Esophagus muscularis mucosa (tissue), 4 donors: ENCODE measurements at regions not wholly inside any gene's neighbourhood (a gene's known extent, or its start where the extent isn't known, plus 50 kb on each side); places are given as distances from the start of the nearest gene placed in this dataset.
"Not testable (repeated sequence)": the region's sequence is repeated elsewhere in the genome, so short reads cannot be mapped to it uniquely, and the experiment has no call there.

Experiments used
- DNase-seq: peaks from one replicate; pipeline ENCODE4 v3.0.0-alpha.2; 2017; ENCODE audit errors: extremely low spot score
- H3K27ac ChIP-seq, 4 donors: fragments of 200-600 bp; sonication (generic); replicated peaks in 1 of 4; 1 replicate in 3 of 4; 2 replicates in 1 of 4; pipeline ENCODE4 v1.5.1; 2016 to 2019; ENCODE audit warnings: mild to moderate bottlenecking in 1 of 4
- H3K27me3 ChIP-seq, 4 donors: fragments of 200-600 bp; sonication (generic); one replicate each; pipeline versions ENCODE4 v1.5.1 to v1.6.0; 2016 to 2019
- H3K36me3 ChIP-seq, 4 donors: fragments of 200-600 bp; sonication (generic); one replicate each; pipeline ENCODE4 v1.5.1; 2016 to 2019
- H3K4me1 ChIP-seq, 4 donors: fragments of 200-600 bp; sonication (generic); one replicate each; pipeline ENCODE4 v1.5.1; 2016 to 2019
- H3K4me3 ChIP-seq, 4 donors: fragments of 200-600 bp; sonication (generic); 1 replicate in 2 of 4; 2 replicates in 2 of 4; pipeline ENCODE4 v1.5.1; 2016 to 2019; ENCODE audit warnings: mild to moderate bottlenecking in 4 of 4, moderate library complexity in 1 of 4
- H3K9me3 ChIP-seq, 4 donors: fragments of 200-600 bp; sonication (generic); 1 replicate in 3 of 4; 2 replicates in 1 of 4; pipeline ENCODE4 v1.5.1; 2016 to 2019
- CTCF ChIP-seq, 3 experiments: fragments of 200-600 bp in 2 of 3; fragments of 450-650 bp in 1 of 3; sonication (generic) in 2 of 3; IDR thresholded peaks; one replicate each; pipeline ENCODE4 v1.5.1; 2017 to 2019; ENCODE audit warnings: antibody characterized with exemption in 3 of 3, mild to moderate bottlenecking in 2 of 3, moderate library complexity in 1 of 3
- EP300 ChIP-seq: sonication (generic); formaldehyde crosslinking; IDR thresholded peaks from one replicate; pipeline ENCODE4 v1.6.1; 2017; ENCODE audit warnings: antibody characterized with exemption
- POLR2A ChIP-seq: fragments of 450-650 bp; IDR thresholded peaks from one replicate; pipeline ENCODE4 v1.6.1; 2017; ENCODE audit warnings: antibody characterized with exemption, moderate library complexity, mild to moderate bottlenecking, low read depth
- POLR2AphosphoS5 ChIP-seq, 2 donors: sonication (generic); formaldehyde crosslinking; IDR thresholded peaks; one replicate each; pipeline ENCODE4 v1.6.1; 2017; ENCODE audit warnings: antibody characterized with exemption in 2 of 2
- WGBS: methylation state at CpG from one replicate; pipeline ENCODE4 v1.1.5; 2018; 5-methylcytosine and 5-hydroxymethylcytosine counted together
- intact Hi-C: fragments of 100-400 bp; cut with DNase I; formaldehyde crosslinking; loops from one replicate; pipeline ENCODE4 v1.15.1; 2023

- Histone ChIP-seq H3K4me3 (no peak overlapping the region), H3K27ac (no peak overlapping the region), H3K9me3 (no peaks in the 10 kb centered on the region), H3K4me1 (no peaks in the 10 kb centered on the region), H3K36me3 (no peaks in the 10 kb centered on the region), H3K27me3 (peaks cover 0 to 19% (median 0%) of the 10 kb centered on the region in 4 donors)
- no peak for TF ChIP-seq POLR2A
- no peak for TF ChIP-seq POLR2AphosphoS5 (IDR thresholded peaks at IDR 0.05)
- no peak for TF ChIP-seq CTCF (IDR thresholded peaks at IDR 0.05)
- no peak for TF ChIP-seq EP300
- 51% methylated on average over 3 of the region's 4 CpGs for WGBS
- intact Hi-C loops: no loop called here
- peak; percentile 68 for DNase-seq
Observed at GRCh38 chr14:106635569-106635968, 1109.2 kb downstream of the TMEM121 start.

GRCh38 chr14:106638786-106639452 is 1112.5 kb downstream of the TMEM121 start:
- intact Hi-C loops, H3K9me3 ChIP-seq, H3K27ac ChIP-seq, H3K4me1 ChIP-seq, H3K36me3 ChIP-seq, H3K4me3 ChIP-seq: not testable (repeated sequence)
- DNase-seq: peak; percentile 91
- H3K27me3 ChIP-seq: peaks cover 0 to 19% (median 0%) of the 10 kb centered on the region in 4 donors
- 60% methylated on average over 5 of the region's 25 CpGs for WGBS

DNA sequence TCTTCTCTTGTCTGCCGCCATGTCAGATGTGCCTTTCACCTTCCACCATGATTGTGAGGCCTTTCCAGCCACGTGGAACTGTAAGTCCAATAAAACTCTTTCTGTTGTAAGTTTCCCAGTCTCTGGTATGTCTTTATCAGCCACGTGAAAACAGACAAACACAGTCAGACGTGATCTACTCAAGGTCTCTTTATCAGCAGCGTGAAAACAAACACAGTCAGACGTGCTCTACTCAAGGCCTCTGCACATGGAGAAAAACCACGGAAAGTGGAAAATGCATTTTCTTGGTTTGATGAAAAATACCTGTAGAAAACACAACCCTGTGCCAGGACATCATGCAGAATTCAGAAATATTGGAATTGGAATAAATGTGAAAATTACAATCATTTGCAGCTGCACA is 1115.7 kb downstream of the TMEM121 start:
- H3K27me3 ChIP-seq: peaks cover 0 to 19% (median 0%) of the 10 kb centered on the region in 4 donors
- TF ChIP-seq POLR2A (no peak), EP300 (no peak), CTCF (IDR thresholded peaks at IDR 0.05) (no peak), POLR2AphosphoS5 (IDR thresholded peaks at IDR 0.05) (no peak)
- WGBS: 56% methylated on average over 7 of the region's 7 CpGs
- peak; percentile 21 for DNase-seq
- intact Hi-C loops: no loop called here
- no peak overlapping the region for H3K4me3 ChIP-seq
- no peaks in the 10 kb centered on the region for H3K4me1 ChIP-seq
- H3K9me3 ChIP-seq: no peaks in the 10 kb centered on the region
- H3K36me3 ChIP-seq: no peaks in the 10 kb centered on the region
- no peak overlapping the region for H3K27ac ChIP-seq

GRCh38 chr14:106642971-106643370 is 1116.6 kb downstream of the TMEM121 start:
- intact Hi-C loops, H3K4me1 ChIP-seq, H3K4me3 ChIP-seq, H3K36me3 ChIP-seq, H3K9me3 ChIP-seq, H3K27ac ChIP-seq: not testable (repeated sequence)
- WGBS: 33% methylated on average over 1 of the region's 6 CpGs
- peak; percentile 92 for DNase-seq
- H3K27me3 ChIP-seq: peaks cover 0 to 19% (median 0%) of the 10 kb centered on the region in 4 donors

DNA sequence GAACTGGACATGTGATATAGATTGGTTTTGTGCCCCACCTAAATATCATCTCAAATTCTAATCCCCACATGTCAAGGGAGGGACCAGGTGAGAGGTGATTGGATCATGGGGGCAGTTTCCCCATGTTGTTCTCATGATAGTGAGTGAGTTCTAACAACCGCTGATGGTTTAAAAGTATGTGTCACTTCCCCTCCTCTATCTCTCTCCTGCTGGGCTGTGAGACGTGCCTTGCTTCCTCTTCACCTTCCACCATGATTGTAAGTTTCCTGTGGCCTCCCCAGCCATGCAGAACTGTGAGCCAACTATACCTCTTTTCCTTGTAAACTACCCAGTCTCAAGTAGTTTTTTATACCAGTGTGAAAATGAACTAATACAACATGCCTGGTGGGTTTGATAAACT is 1122.5 kb downstream of the TMEM121 start:
- 30% methylated on average over 2 of the region's 2 CpGs for WGBS
- H3K4me3 ChIP-seq, H3K36me3 ChIP-seq, intact Hi-C loops, H3K27ac ChIP-seq, H3K9me3 ChIP-seq, H3K4me1 ChIP-seq: not testable (repeated sequence)
- DNase-seq: peak; percentile 85
- peaks cover 0 to 19% (median 0%) of the 10 kb centered on the region in 4 donors for H3K27me3 ChIP-seq

DNA sequence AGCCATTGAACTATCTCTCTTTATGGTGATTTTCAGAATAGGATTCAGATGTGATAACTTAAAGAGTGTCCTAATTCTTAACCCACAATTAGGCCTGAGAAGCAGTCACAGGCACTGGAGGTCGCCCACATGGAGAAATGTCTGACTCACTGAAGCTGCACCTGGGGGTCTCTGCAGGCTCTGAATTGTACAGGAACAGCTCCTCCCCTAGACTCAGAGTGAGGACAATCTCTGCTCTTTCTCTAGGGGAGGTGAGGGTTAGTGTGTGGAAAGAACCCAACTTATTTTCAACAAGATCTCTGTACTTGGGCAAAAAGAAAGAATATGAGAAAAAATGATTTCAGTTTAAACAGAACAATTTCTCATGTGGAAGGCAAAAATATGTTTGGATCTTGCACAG is 1124.6 kb downstream of the TMEM121 start:
- no peak overlapping the region for H3K4me3 ChIP-seq
- H3K27me3 ChIP-seq: peaks cover 0 to 19% (median 0%) of the 10 kb centered on the region in 4 donors
- DNase-seq: peak; percentile 31
- TF ChIP-seq CTCF (IDR thresholded peaks at IDR 0.05): no peak
- no peak for TF ChIP-seq EP300
- TF ChIP-seq POLR2A: no peak
- no peak for TF ChIP-seq POLR2AphosphoS5 (IDR thresholded peaks at IDR 0.05)
- H3K27ac ChIP-seq: no peak overlapping the region
- intact Hi-C loops: no loop called here
- H3K4me1 ChIP-seq: no peaks in the 10 kb centered on the region
- WGBS: 0% methylated on average over 1 of the region's 1 CpG
- no peaks in the 10 kb centered on the region for H3K9me3 ChIP-seq
- H3K36me3 ChIP-seq: no peaks in the 10 kb centered on the region
